NCI-H510A treated with DMSO at 0.1 percent for 48 hours (cell line): ENCODE measurements at regions not wholly inside any gene's neighbourhood (a gene's known extent, or its start where the extent isn't known, plus 50 kb on each side); places are given as distances from the start of the nearest gene placed in this dataset.

ENCODE experiments used
- DNase-seq: peaks from one replicate; lab custom pipeline; 2025; lab: John Stamatoyannopoulos, UW

DNA sequence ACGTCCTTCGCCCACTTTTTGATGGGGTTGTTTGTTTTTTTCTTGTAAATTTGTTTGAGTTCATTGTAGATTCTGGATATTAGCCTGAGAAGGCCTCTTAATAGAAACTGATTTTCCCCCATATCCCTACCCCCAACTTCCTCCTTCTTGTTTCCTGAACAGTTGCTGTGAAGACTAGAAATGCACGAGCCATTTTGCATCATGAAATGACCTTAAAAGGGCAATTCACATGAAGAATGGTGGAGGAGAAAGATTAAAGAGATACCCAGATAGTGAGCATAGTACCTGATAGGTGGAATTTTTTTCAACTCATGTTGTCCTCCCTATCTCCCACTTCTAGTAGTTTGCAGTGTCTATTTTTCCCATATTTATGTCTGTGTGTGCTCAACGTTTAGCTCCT lies 55.2 kb upstream of the KCNH8 start:
- DNase-seq = no peak

DNA sequence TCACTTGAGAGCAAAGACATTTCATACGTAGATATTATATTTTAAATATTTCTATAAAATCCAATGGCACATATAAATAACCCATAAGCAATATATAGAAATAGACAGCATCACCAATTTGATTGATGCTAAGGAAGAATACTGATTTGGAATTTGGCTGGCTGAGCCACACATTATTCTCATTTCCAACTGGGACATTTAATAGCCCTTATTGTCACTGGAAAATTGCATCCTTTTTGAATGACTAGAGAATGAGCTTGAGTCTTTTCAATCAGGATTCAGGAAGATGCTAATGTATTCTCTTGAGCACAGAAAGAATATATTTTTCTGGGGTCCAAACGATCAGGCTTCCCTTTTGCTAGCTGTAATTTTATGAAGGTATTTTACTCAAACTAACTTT lies 70.9 kb upstream of the KCNH8 start:
- no peak for DNase-seq

DNA sequence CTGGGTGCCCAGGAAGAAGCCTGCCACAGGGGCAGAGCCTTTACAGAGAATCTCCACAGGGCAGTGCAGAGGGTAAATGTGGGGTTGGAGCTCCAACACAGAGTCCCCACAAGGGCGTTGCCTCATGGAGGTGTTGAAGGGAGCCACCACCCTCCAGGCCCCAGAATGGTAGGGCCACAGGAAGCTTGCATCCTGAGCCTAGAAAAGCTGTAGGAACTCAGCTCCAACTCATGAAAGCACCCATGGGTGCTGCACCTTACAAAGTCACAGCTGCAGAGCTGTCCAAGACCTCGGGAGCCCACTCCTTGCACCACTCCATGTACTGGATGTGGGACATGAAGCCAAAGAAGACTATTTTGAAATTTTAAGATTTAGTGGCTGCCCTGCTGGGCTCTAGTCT lies 73.3 kb upstream of the KCNH8 start:
- no peak for DNase-seq

DNA sequence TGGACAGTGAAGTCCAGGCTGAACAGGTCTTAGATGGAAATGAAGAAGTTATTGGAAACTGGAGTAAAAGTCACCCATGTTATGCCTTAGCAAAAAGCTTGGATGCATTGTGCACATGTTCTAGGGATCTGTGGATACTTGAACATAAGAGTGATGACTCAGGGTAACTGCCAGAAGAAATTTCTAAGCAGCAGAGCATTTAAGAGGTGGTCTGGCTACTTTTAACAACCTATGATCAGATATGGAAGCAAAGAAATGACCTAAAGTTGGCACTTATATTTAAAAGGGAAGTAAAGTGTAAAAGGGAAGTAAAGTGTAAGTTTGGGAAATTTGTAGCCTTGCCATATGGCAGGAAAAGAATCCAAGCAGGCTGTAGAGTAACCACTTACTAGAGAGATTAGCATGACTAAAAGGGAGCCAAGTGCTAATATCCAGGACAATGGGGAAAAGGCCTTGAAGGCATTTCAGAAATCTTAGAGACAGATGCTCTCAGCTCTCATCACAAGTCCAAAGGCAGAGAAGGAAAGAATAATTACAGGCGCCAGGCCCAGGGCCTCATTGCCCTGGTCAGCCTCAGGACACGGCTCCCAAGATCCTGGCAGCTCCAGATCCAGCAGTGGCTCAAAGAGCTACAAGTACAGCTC lies 73.9 kb upstream of the KCNH8 start:
- no peak for DNase-seq

DNA sequence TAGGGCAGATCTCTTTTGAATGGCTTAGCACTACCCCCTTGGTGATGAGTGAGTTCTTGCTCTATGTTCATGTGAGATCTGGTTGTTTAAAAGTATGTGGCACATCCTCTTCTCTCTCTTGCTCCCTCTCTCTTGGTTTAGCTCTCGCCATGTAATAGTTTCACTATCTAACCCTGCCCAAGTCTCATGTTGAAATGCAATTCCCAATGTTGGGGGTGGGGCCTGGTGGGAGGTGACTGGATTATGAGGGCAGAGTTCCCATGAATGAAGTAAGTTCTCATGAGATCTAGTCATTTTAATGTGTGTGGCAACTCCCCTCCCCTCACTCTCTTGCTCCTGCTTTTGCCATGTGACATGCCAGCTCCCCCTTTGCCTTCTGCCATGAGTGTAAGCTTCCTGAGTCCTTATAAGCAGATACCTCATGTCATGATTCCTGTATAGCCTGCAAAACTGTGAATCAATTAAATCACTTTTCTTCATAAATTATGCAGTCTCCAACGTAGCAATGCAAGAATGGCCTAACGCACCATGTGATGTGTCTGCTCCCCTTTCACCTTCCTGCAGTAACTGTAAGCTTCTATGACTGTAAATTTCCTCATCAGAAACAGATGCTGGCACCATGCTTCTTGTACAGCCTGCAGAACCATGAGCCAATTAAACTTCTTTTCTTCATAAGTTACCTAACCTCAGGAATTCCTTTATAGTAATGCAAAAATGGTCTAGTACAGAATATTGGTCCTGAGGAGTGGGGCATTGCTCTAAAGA lies 74.8 kb upstream of the KCNH8 start:
- DNase-seq = no peak

DNA sequence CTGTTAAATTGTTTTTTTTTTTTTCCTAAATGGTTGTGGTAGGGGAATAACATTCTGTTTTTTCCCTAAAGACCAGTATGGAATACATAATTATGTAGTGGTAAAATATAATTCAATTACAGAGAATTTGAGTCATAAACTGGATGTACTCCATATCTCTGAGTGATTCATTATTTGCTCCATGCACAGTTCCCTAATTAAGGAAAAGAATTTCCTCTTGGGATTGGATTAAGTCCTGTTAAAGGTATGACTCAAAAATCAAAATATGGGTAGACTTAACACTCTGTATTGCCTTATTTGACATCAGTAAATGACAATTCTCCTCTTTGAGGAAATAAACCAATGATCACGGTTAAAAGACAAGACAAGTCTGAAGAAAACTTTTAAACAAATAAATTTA lies 78.0 kb upstream of the KCNH8 start:
- DNase-seq = no peak

DNA sequence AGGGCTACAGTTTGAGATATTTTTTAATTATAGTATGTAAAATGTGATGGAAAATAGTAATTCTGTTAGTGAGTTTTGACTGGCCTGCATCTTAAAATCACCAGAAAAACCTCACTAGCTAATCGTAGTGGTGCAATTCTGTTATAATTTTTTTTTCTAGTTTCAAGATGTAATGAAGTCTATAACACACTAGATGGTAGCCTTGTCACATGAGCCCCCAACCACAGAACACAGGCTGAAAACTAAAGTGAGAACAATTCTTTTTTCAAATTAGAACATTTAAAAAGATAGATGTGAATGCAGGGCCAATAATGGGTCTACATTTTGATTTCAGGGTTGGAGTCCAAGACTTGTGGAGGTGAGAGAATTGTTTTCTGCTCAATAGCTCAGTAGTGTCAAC lies 83.3 kb upstream of the KCNH8 start:
- no peak for DNase-seq

DNA sequence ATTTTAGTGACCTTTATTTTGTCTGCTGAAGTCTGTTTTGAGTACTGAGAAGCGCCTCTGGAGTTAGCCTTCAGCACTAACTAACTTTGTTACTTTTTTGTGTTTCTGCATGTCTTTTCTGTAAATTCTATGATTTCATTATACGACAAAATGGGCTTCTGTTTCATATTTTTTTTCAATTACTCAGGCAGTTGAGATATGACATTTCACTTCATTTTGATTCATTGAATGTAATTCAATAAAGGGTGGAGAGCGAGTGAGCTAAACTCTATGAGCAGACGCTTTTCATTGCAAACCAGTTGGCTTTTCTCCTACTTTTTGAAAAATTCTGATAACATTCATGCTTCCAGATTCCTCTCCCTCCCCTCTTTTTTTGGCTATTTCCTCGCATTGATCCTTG lies 84.4 kb upstream of the KCNH8 start:
- DNase-seq = no peak

DNA sequence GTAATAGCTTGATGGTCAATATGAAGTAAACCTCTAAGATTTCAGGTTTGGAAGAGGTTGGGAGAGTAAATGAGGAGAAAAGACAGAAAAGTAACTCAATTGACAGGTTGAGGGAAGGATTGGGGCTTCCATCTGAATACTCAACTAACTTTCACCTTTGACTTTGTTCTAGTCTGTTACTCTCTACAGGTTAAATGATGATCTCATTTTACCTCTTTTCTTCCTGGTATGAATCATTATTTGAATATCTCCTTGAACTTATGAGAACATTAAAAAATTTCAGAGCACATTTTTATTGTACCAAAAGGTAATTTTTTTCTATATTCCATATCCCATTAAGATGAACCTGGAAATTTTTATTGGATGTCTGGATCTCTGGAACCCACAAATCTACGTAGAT lies 87.9 kb upstream of the KCNH8 start:
- DNase-seq = no peak

DNA sequence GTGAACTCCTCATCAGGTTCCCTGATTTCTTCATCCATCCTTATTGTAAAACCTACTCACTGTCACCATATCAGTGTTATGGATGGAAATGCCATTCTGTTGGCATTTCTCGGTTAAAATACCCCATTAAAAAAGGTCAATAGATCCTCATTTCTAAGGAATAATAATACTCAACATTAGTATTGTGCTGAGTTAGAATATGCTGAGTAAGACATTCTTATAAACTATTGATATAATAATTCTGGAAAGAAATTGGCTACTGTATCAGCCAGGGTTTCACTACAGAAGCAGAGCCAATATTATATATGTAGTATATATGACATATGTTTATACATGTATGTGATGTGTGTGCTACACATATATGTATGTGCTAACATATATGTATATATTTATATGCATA lies 95.4 kb upstream of the KCNH8 start:
- no peak for DNase-seq

DNA sequence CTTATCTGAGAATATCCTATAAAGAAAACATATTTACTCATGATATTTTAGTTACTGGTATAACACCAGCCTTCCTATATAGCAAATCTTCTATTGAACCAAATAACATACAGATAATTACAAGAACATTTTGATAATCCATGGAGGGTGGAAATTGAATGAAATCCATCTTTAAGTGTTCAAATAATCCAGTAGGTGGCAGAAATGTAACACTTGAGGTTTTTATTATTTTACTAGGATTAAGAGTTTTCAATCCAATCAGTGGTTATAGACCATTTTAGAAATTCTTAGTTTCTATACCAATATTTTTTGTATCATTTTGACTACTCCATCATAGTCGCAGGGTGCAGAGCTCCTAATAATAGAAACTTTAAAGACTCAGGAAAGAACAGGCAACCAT lies 101.9 kb upstream of the KCNH8 start:
- DNase-seq = no peak

DNA sequence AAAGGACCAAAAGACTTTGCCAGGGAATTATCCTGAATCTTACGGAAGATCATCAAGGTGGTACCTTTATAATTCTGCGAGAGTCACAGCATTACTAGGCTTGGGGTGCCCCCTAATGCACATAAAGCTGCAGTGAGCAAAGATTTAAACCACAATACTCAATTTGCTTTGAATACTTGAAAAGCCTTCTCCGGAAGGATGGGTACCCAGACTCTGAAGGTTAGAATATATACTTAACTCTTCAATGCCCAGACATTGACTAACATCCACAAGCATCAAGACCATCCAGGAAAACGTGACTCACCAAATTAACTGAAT lies 117.8 kb upstream of the KCNH8 start:
- no peak for DNase-seq

DNA sequence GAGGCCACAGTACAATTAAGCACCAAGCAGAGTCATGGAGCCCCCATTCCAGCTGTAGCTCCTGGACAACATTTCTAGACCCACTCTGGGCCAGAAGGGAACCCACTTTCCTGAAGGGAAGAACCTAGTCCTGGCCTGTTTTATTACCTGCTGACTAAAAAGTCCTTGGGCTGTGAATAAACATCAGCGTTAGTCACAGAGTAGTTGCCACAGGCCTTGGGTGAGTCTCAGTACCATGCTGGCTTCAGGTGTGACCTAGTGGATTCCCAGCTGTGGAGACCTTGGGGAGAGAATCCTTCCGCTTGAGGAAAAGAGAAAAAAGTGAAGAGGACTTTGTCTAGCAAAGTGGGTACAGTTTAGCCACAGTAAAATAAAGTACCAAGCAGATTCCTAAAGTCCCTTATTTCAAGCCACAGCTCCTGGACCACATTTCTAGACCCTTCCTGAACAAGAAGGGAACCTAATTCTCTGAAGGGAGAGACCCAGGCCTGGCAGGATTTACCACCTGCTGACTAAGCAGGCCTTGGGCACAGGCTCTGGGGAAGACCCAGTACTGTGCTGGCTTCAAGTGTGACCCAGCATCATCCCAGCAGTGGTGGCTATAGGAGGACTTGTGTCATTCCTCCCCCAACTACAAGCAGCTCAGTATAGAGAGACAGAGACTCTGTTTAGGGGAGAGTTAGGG lies 118.3 kb upstream of the KCNH8 start:
- no peak for DNase-seq

DNA sequence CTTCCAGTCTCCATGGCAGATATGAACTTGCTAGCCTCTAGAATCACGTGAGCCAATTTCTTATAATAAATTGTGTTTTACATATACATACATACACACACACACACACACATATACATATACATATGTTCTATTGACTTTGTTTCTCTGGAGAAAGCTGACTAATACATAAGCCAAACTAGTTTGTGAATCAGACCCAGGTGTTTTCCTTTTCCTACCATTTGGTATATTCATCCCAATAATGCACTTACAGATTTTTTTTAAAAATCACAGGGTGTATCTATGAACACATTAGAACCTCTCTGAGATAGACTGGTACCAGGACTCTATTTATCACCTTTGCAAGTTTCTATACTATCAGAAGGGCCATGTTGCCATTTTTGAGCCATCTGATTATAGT lies 122.9 kb upstream of the KCNH8 start:
- DNase-seq = no peak

DNA sequence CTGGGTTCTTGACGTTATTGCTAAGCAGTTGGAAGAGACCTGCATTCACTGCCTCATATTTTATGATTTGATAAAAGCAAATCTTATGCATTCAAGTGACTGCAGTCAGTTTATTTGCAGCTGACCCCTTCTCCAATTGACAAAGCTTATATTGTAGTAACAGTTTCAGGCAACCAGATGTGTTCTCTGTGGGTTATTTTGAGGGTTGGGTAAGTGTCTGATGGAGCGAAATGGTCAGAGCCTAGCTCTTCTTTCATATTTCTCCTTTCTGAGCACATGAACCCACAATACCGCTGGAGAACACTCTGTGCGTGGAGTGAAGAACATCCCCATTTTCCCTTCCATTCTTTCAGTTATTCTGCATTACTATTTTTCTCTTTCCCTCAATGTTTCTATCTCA lies 125.8 kb upstream of the KCNH8 start:
- DNase-seq = no peak

DNA sequence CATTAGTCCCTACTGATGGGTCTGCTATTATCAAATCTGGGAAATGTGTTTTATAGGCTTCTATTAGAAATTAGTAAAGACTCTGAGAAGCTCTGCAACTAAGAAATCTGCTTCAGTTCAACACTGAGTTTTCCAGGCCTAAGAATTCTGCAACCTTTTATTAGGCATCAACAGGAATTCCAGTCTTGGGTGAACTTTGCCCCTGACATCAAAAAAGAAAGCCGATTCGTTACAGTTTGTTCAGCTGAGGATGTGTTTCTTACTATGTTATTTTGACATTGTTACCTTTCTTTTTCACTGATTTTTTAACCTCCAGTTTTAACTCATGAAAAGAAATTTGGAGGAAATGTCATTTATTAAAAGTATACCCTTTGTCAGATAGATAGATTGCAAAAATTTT lies 131.5 kb upstream of the KCNH8 start:
- DNase-seq = no peak

DNA sequence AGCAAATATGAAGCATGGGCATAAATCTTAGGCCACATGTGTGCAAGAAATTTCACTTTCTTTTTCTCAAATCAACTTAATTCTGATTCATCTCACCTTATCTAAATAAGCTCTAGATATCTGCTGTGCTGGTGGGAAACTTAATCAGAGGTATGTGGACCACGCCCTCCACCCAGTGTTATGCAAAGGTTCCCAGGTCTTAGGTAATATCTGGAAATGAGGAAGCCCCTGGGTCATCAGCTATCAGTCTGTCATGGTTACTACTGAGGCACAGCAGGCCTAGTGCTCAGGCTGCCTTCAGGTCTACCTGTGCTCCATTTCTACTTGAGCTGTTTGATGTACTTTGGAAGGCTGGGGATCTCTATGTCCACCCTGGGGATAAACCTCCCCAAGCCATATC lies 134.4 kb upstream of the KCNH8 start:
- no peak for DNase-seq

DNA sequence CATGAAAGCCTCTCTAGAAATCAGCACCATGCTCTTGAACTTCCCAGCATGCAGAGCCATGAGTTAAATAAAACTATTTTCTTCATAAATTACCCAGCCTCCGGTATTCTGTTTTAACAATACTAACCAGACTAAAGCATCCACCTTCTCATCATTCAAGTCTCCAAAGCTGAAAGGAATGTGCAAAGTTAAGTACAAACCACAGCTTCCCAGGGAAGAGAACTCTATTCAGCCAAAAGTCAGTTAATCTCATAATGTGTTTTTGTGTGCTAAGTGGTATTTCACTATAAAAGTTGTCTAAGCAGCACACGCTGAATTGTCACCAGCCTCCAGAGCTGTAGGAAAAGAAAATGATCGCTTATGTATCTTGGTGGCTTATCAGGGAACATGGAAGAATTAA lies 135.5 kb upstream of the KCNH8 start:
- no peak for DNase-seq

DNA sequence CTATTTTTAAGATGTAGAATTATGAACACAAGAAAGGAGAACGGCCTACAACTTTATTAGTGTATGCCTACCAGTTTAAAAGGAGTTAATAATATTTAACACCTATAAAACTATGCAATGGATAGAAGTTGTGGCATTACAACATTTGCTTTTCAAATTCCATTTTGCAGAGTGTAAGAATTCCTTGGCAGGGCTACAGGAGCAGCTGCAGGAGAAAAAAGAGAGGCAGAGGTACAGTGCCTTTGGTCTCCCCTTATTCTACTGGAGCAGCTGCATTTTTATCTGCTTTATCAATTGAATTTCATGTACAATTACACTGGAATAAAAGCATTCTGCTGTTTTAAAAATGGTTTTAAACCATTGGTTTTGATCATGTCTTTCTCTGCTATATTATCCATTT lies 145.7 kb upstream of the KCNH8 start:
- DNase-seq = no peak

DNA sequence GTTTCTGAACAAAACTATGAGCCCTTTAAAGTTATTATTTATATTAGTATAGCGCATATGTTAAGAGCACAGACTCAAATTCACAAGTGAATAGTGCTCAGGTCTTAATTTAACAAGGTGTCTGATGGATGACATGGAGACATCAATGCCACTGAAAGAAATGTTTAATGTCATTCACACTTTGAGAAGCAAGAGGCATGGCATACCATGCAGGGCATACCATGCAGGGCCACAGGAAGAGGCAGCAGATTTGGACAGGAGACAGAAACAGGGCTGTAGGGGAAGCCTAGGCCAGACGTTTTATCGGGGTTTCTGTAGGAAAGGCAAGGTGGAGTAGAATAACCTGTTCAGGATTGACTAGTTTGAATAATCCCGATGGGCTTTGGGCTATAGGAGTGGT lies 150.2 kb upstream of the KCNH8 start:
- DNase-seq = no peak

DNA sequence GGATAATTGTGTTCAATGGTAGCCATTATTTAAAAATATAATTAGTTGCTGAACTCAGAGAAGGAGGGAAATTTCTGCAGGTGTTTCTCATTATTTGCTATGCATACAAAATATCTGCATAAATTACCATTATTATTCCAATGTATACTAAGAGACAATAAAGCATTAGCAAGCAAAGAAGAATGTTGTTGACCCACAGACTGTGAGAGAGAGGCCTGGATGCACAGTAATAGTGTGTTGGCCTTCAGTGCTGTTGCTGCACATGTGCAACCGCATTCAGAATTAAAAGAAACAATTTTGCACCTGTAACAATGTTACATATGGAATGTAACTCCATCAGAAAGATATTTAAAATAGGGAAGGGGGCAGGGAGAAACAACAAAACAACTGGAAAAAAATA lies 155.6 kb upstream of the KCNH8 start:
- DNase-seq = no peak

DNA sequence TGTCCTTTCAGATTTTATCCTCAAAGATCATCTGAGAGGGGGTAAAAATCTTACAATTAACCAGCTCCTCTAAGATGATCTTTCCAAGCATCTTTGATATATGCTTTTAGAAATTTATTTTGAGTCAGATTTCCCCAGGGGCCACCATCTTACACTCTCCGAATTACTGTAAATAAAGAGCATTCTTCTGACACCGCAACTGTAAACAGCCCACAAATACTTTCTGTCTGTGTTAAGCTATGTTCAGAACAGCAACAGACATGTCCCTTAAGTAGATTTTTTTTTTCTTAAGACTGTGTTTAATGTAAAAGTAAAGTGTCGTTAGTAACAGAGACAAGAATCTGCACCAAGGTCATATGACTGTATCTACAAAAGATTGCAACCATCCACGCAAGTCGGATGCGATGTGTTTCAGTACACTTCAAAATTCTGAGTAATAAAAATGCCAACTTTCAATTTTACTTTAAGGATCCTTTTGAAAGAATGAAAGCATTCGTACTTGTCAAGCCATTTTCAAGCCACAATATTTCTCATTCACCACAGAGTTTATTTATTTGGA lies 159.0 kb upstream of the KCNH8 start:
- no peak for DNase-seq

DNA sequence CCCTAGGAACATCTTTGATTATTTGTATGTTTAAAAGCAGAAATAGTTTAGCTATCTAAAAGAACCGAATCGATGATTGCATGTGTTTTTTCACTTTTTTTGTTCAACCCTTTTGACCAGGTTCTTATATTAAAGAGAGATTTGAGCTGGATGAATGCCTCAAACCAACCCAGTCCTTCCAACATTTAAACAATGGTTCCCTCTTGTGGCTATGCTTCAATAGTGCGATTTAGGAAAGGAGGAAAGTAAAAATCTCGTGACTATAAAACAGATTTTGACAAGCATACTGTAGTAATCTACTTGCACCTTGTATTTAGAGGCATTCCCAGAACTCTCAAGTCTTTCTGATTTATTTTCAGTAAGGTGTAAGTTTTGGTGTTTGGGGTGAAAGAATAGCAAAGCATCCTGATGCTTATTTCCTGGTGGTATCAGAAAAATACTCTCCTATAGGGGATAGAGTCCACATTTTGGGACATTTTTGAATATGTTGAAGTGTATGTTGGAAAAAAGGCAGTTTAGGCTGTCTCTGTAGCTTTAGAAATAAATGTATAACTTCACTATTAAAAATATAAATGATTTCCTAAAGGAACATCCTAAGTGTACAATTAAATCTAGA lies 159.6 kb upstream of the KCNH8 start:
- peak; percentile 38 for DNase-seq
